GM23338 (cell line): ENCODE measurements at regions not wholly inside any gene's neighbourhood (a gene's known extent, or its start where the extent isn't known, plus 50 kb on each side); places are given as distances from the start of the nearest gene placed in this dataset.

Experiments
- ATAC-seq: fragments of 200-7000 bp; cut with Tn5 transposase; 3 replicates; pipeline ENCODE4 v1.9.1; 2020
- DNase-seq: peaks from one replicate; pipeline ENCODE4 v3.0.0-alpha.2; 2015; ENCODE audit warnings: low spot score
- H2AFZ ChIP-seq: fragments of 200-600 bp; sonication (generic); 2 replicates; pipeline ENCODE4 v1.8.0; 2016; ENCODE audit warnings: antibody characterized with exemption, mild to moderate bottlenecking, moderate library complexity
- H3F3A ChIP-seq: fragments of 200-600 bp; sonication (generic); replicated peaks from 2 replicates; pipeline ENCODE4 v1.8.0; 2017; ENCODE audit warnings: antibody characterized with exemption, mixed run types, low read depth
- H3K27ac ChIP-seq: fragments of 200-600 bp; sonication (generic); 2 replicates; pipeline ENCODE4 v1.6.1; 2016; ENCODE audit warnings: low read depth
- H3K27me3 ChIP-seq: fragments of 200-600 bp; sonication (generic); 2 replicates; pipeline ENCODE4 v1.8.0; 2016; ENCODE audit warnings: mild to moderate bottlenecking, mixed run types, moderate library complexity; ENCODE audit not compliant: insufficient read depth
- H3K36me3 ChIP-seq: fragments of 200-600 bp; sonication (generic); 2 replicates; pipeline ENCODE4 v1.8.0; 2016; ENCODE audit warnings: mild to moderate bottlenecking; ENCODE audit not compliant: insufficient read depth
- H3K4me1 ChIP-seq: fragments of 200-600 bp; sonication (generic); 2 replicates; pipeline ENCODE4 v1.8.0; 2016; ENCODE audit warnings: mild to moderate bottlenecking, moderate library complexity; ENCODE audit not compliant: insufficient read depth
- H3K4me2 ChIP-seq: fragments of 200-600 bp; sonication (generic); 2 replicates; pipeline ENCODE4 v1.7.1; 2017; ENCODE audit warnings: mixed run types
- H3K4me3 ChIP-seq: fragments of 200-600 bp; sonication (generic); 2 replicates; pipeline ENCODE4 v1.6.1; 2016; ENCODE audit warnings: mixed run types
- H3K79me2 ChIP-seq: fragments of 200-600 bp; sonication (generic); replicated peaks from 2 replicates; pipeline ENCODE4 v1.8.0; 2017; ENCODE audit warnings: mild to moderate bottlenecking; ENCODE audit not compliant: insufficient read depth
- H3K9me2 ChIP-seq: fragments of 200-600 bp; sonication (generic); 2 replicates; pipeline ENCODE4 v1.8.0; 2017; ENCODE audit not compliant: insufficient read depth
- H4K20me1 ChIP-seq: fragments of 200-600 bp; sonication (generic); replicated peaks from 2 replicates; pipeline ENCODE4 v1.8.0; 2017; ENCODE audit warnings: mild to moderate bottlenecking; ENCODE audit not compliant: insufficient read depth
- H3K27ac Mint-ChIP-seq: 2 replicates; pipeline ENCODE4 v1.8.0; 2020; ENCODE audit warnings: inconsistent platforms, mild to moderate bottlenecking, moderate library complexity, mixed read lengths
- H3K27me3 Mint-ChIP-seq: 3 replicates; pipeline ENCODE4 v1.8.0; 2022; ENCODE audit warnings: low read depth, mild to moderate bottlenecking, moderate library complexity, mixed read lengths, inconsistent platforms; ENCODE audit not compliant: insufficient read depth, poor library complexity
- H3K36me3 Mint-ChIP-seq: 3 replicates; pipeline ENCODE4 v1.8.0; 2021; ENCODE audit warnings: low read depth, mild to moderate bottlenecking, inconsistent platforms, moderate library complexity, mixed read lengths
- H3K4me1 Mint-ChIP-seq: 3 replicates; pipeline ENCODE4 v1.8.0; 2020; ENCODE audit warnings: mild to moderate bottlenecking, inconsistent platforms, mixed read lengths
- H3K4me3 Mint-ChIP-seq: 3 replicates; pipeline ENCODE4 v1.8.0; 2021; ENCODE audit warnings: moderate library complexity, mild to moderate bottlenecking, inconsistent platforms, mixed read lengths
- H3K9me3 Mint-ChIP-seq: 3 replicates; pipeline ENCODE4 v1.8.0; 2020; ENCODE audit warnings: moderate library complexity, mild to moderate bottlenecking, inconsistent platforms, mixed read lengths
- CREB1 ChIP-seq: fragments of 250-450 bp; sonication (Bioruptor Pico); IDR thresholded peaks from 2 replicates; pipeline ENCODE4 v1.5.0; 2020; ENCODE audit warnings: low read depth, mild to moderate bottlenecking, moderate library complexity
- CTCF ChIP-seq, 2 experiments: fragments of 200-600 bp in 1 of 2; sonication (generic) in 1 of 2; conservative IDR thresholded peaks; 2 replicates each; pipeline versions ENCODE4 v1.5.1 to v1.6.1; 2016 to 2017; ENCODE audit warnings: antibody characterized with exemption in 2 of 2, low read depth in 2 of 2, mild to moderate bottlenecking in 2 of 2, moderate library complexity in 1 of 2
- ETS1 ChIP-seq: IDR thresholded peaks from 2 replicates; pipeline ENCODE4 v1.6.1; 2016; ENCODE audit warnings: antibody characterized with exemption
- EZH2 ChIP-seq: fragments of 200-600 bp; sonication (generic); IDR thresholded peaks from one replicate; pipeline ENCODE4 v1.8.0; 2017; ENCODE audit warnings: antibody characterized with exemption, mild to moderate bottlenecking, low read depth; ENCODE audit not compliant: unreplicated experiment
- EZH2phosphoT487 ChIP-seq: fragments of 200-600 bp; sonication (generic); IDR thresholded peaks from one replicate; pipeline ENCODE4 v1.8.1; 2018; ENCODE audit warnings: antibody characterized with exemption; ENCODE audit not compliant: unreplicated experiment
- JUNB ChIP-seq: IDR thresholded peaks from one replicate; pipeline ENCODE4 v1.6.1; 2016; ENCODE audit warnings: antibody characterized with exemption; ENCODE audit not compliant: unreplicated experiment
- REST ChIP-seq: IDR thresholded peaks from one replicate; pipeline ENCODE4 v1.6.1; 2018; ENCODE audit warnings: antibody characterized with exemption; ENCODE audit not compliant: unreplicated experiment
- STAT1 ChIP-seq: IDR thresholded peaks from one replicate; pipeline ENCODE4 v1.6.1; 2016; ENCODE audit warnings: antibody characterized with exemption; ENCODE audit not compliant: unreplicated experiment

- TF ChIP-seq REST, result no peak
- TF ChIP-seq JUNB, result no peak
- no peak for TF ChIP-seq STAT1
- no peak for TF ChIP-seq CREB1
- TF ChIP-seq ETS1, result no peak
Observed at GRCh38 chr3:64427671-64428070, 202.4 kb upstream of the PRICKLE2 start (continued).

- Mint-ChIP-seq H3K9me3 (0 out of 3 replicates have a peak, but pooled peaks cover 3% of the 10 kb centered on the region), H3K4me3 (no peak overlapping the region), H3K27me3 (no peaks in the 10 kb centered on the region), H3K4me1 (peaks cover 12% of the 10 kb centered on the region), H3K36me3 (peaks cover 3% of the 10 kb centered on the region; the same call in 2 of the 3 replicates), H3K27ac (no peak overlapping the region)
- Histone ChIP-seq H3K9me2 (no peaks in the 10 kb centered on the region), H3K79me2 (no peaks in the 10 kb centered on the region), H3K4me3 (no peak overlapping the region), H3K27me3 (no peaks in the 10 kb centered on the region), H3K36me3 (no peaks in the 10 kb centered on the region), H3F3A (no peaks in the 10 kb centered on the region), H3K27ac (no peak overlapping the region), H3K4me1 (peaks cover 10% of the 10 kb centered on the region; the same call in 1 of the 2 replicates), H3K4me2 (no peak overlapping the region), H2AFZ (no peak overlapping the region), H4K20me1 (no peaks in the 10 kb centered on the region)
- DNase-seq (no peak), ATAC-seq (no peak)
- TF ChIP-seq STAT1, result no peak
- TF ChIP-seq CREB1, result no peak
- TF ChIP-seq EZH2phosphoT487, result no peak
- TF ChIP-seq CTCF (conservative IDR thresholded peaks at IDR 0.05; ENCODE audit: low read depth in 2 of 2), result no peak
- no peak for TF ChIP-seq EZH2
Observed at GRCh38 chr3:64426551-64426950, 201.3 kb upstream of the PRICKLE2 start.
